22Rv1 (cell line): ENCODE measurements at regions not wholly inside any gene's neighbourhood (a gene's known extent, or its start where the extent isn't known, plus 50 kb on each side); places are given as distances from the start of the nearest gene placed in this dataset.

ENCODE experiments used
- ZFX ChIP-seq: fragments of 450-650 bp; IDR thresholded peaks from 2 replicates; pipeline ENCODE4 v1.6.1; 2017; ENCODE audit warnings: antibody characterized with exemption, borderline replicate concordance
- TF ChIP-seq, protein P1 (sequence below): fragments of 450-650 bp; IDR thresholded peaks from 2 replicates; pipeline ENCODE4 v1.5.1; 2017; ENCODE audit warnings: mild to moderate bottlenecking

DNA sequence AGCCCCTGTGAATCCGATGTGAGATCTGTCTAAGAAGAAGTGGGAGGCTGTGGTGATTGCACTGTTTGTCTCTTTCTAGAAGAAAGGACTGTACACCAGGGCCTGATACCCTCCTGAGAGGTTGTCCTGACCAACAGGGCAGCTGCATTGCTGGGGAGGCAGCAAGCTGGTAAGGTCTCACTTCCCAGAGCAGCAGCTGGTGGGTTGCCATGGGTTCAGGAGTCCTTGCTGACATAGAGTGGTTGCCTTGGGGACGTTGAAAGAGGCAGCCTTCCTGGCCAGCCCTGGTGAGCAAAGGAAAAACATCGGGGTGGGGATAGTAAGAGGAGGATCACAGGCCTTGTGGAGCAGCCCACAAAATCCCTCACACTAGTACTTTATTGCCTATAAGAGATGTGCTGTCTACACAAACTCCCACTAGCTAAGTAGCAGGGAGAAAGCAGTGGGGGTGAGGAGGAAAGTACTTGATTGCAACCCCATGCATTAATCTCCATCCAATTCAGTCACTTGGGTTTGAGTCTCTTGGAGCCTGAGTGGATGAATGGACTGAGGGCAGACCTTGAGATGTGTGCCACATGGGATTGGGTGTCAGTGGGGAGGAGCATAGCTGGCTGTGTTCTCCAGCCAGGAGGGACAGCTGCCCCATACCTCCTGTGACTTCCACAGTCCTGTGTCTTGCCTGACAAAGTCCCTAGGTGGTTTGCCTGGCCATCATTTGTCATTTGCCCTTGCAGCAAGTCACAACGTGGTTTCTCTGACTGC, 143.8 kb upstream of the RPL38 start:
- TF ChIP-seq, protein P1, sequence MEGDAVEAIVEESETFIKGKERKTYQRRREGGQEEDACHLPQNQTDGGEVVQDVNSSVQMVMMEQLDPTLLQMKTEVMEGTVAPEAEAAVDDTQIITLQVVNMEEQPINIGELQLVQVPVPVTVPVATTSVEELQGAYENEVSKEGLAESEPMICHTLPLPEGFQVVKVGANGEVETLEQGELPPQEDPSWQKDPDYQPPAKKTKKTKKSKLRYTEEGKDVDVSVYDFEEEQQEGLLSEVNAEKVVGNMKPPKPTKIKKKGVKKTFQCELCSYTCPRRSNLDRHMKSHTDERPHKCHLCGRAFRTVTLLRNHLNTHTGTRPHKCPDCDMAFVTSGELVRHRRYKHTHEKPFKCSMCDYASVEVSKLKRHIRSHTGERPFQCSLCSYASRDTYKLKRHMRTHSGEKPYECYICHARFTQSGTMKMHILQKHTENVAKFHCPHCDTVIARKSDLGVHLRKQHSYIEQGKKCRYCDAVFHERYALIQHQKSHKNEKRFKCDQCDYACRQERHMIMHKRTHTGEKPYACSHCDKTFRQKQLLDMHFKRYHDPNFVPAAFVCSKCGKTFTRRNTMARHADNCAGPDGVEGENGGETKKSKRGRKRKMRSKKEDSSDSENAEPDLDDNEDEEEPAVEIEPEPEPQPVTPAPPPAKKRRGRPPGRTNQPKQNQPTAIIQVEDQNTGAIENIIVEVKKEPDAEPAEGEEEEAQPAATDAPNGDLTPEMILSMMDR: no peak
- TF ChIP-seq ZFX: no peak
